Amniotic epithelial cell (primary cell): ENCODE measurements at regions not wholly inside any gene's neighbourhood (a gene's known extent, or its start where the extent isn't known, plus 50 kb on each side); places are given as distances from the start of the nearest gene placed in this dataset.
"Not testable (repeated sequence)": the region's sequence is repeated elsewhere in the genome, so short reads cannot be mapped to it uniquely, and the experiment has no call there.

ENCODE experiments used
- DNase-seq: peaks from one replicate; pipeline ENCODE4 v3.0.0-alpha.2; 2010; ENCODE audit warnings: low read depth

- no peak for DNase-seq
Measured at GRCh38 chr5:143533978-143534760, 130.7 kb upstream of the NR3C1 start.

- DNase-seq = no peak
Measured at GRCh38 chr5:143533475-143533874, 130.0 kb upstream of the NR3C1 start.

GRCh38 chr5:143527808-143528207 is 124.3 kb upstream of the NR3C1 start:
- peak; percentile 34 for DNase-seq

- DNase-seq = no peak
Measured at GRCh38 chr5:143525176-143525575, 121.7 kb upstream of the NR3C1 start.

GRCh38 chr5:143524338-143524945 is 121.0 kb upstream of the NR3C1 start:
- peak; percentile 15 for DNase-seq

- DNase-seq = no peak
Measured at GRCh38 chr5:143521846-143522400, 118.4 kb upstream of the NR3C1 start.

- no peak for DNase-seq
Measured at GRCh38 chr5:143521141-143521540, 117.7 kb upstream of the NR3C1 start.

- not testable (repeated sequence) for DNase-seq
Measured at GRCh38 chr5:143519215-143519614, 115.7 kb upstream of the NR3C1 start.

GRCh38 chr5:143517824-143518223 is 114.3 kb upstream of the NR3C1 start:
- not testable (repeated sequence) for DNase-seq

- no peak for DNase-seq
Measured at GRCh38 chr5:143516249-143516648, 112.8 kb upstream of the NR3C1 start.

- no peak for DNase-seq
Measured at GRCh38 chr5:143515829-143516228, 112.3 kb upstream of the NR3C1 start.

- DNase-seq = no peak
Measured at GRCh38 chr5:143514616-143515335, 111.3 kb upstream of the NR3C1 start.

GRCh38 chr5:143513720-143514119 is 110.2 kb upstream of the NR3C1 start:
- DNase-seq = no peak

GRCh38 chr5:143511736-143512135 is 108.2 kb upstream of the NR3C1 start:
- no peak for DNase-seq

- no peak for DNase-seq
Measured at GRCh38 chr5:143509758-143510221, 106.3 kb upstream of the NR3C1 start.

- peak; percentile 98 for DNase-seq
Measured at GRCh38 chr5:143506836-143507552, 103.5 kb upstream of the NR3C1 start.

GRCh38 chr5:143505934-143506333 is 102.4 kb upstream of the NR3C1 start:
- DNase-seq = no peak

GRCh38 chr5:143505354-143505753 is 101.9 kb upstream of the NR3C1 start:
- DNase-seq = no peak

GRCh38 chr5:143501310-143502044 is 98.0 kb upstream of the NR3C1 start:
- DNase-seq = no peak

GRCh38 chr5:143499480-143500114 is 96.1 kb upstream of the NR3C1 start:
- peak; percentile 57 for DNase-seq

- no peak for DNase-seq
Measured at GRCh38 chr5:143498821-143499220, 95.3 kb upstream of the NR3C1 start.
